H9 (cell line): ENCODE measurements at regions not wholly inside any gene's neighbourhood (a gene's known extent, or its start where the extent isn't known, plus 50 kb on each side); places are given as distances from the start of the nearest gene placed in this dataset.

Experiments used
- DNase-seq: peaks from one replicate; pipeline ENCODE4 v3.0.0-alpha.2; 2017
- H2AFZ ChIP-seq: one replicate; pipeline ENCODE4 v1.6.1; 2013; ENCODE audit warnings: mild to moderate bottlenecking, low read length, control low read depth, moderate library complexity
- H2AK5ac ChIP-seq: 2 replicates; pipeline ENCODE4 v1.6.1; 2013; ENCODE audit warnings: low read length, control low read depth, mixed read lengths; ENCODE audit not compliant: insufficient read length
- H2BK120ac ChIP-seq: one replicate; pipeline ENCODE4 v1.6.1; 2013; ENCODE audit warnings: low read depth, mild to moderate bottlenecking, low read length, control low read depth, inconsistent platforms; ENCODE audit not compliant: poor library complexity, severe bottlenecking
- H2BK12ac ChIP-seq: 2 replicates; pipeline ENCODE4 v1.6.1; 2013; ENCODE audit warnings: low read length, control low read depth, mixed read lengths, low read depth; ENCODE audit not compliant: insufficient read length
- H2BK15ac ChIP-seq: 2 replicates; pipeline ENCODE4 v1.6.1; 2013; ENCODE audit warnings: low read depth, low read length, control low read depth
- H2BK20ac ChIP-seq: one replicate; pipeline ENCODE4 v1.6.1; 2013; ENCODE audit warnings: low read depth, mild to moderate bottlenecking, low read length, control low read depth, inconsistent platforms; ENCODE audit not compliant: poor library complexity, severe bottlenecking
- H2BK5ac ChIP-seq: 2 replicates; pipeline ENCODE4 v1.6.1; 2013; ENCODE audit warnings: low read length, control low read depth, mixed read lengths; ENCODE audit not compliant: insufficient read length
- H3K14ac ChIP-seq: 2 replicates; pipeline ENCODE4 v1.6.1; 2013; ENCODE audit warnings: low read length, control low read depth; ENCODE audit not compliant: insufficient read depth
- H3K18ac ChIP-seq: 2 replicates; pipeline ENCODE4 v1.6.1; 2013; ENCODE audit warnings: low read depth, mild to moderate bottlenecking, mixed read lengths, low read length, control low read depth; ENCODE audit not compliant: insufficient read length
- H3K23ac ChIP-seq: 2 replicates; pipeline ENCODE4 v1.6.1; 2013; ENCODE audit warnings: low read length, control low read depth, mixed read lengths, low read depth; ENCODE audit not compliant: insufficient read length
- H3K23me2 ChIP-seq: 2 replicates; pipeline ENCODE4 v1.6.1; 2013; ENCODE audit warnings: low read depth, mild to moderate bottlenecking, mixed read lengths, low read length, control low read depth; ENCODE audit not compliant: insufficient read length, poor library complexity, severe bottlenecking
- H3K27ac ChIP-seq: 2 replicates; pipeline ENCODE4 v1.5.1; 2013; ENCODE audit warnings: low read length, control low read depth, mixed read lengths, low read depth; ENCODE audit not compliant: insufficient read length
- H3K27me3 ChIP-seq: 2 replicates; pipeline ENCODE4 v1.6.1; 2013; ENCODE audit warnings: low read length, control low read depth, inconsistent platforms; ENCODE audit not compliant: insufficient read depth
- H3K4ac ChIP-seq: 2 replicates; pipeline ENCODE4 v1.6.1; 2013; ENCODE audit warnings: low read depth, mild to moderate bottlenecking, control low read depth, inconsistent platforms, low read length, moderate library complexity
- H3K4me1 ChIP-seq: 2 replicates; pipeline ENCODE4 v1.6.1; 2013; ENCODE audit warnings: low read length, control low read depth, inconsistent platforms; ENCODE audit not compliant: insufficient read depth
- H3K4me2 ChIP-seq: 2 replicates; pipeline ENCODE4 v1.6.1; 2013; ENCODE audit warnings: low read length, control low read depth, mixed read lengths; ENCODE audit not compliant: insufficient read length, insufficient read depth
- H3K56ac ChIP-seq: 2 replicates; pipeline ENCODE4 v1.6.1; 2013; ENCODE audit warnings: low read depth, mild to moderate bottlenecking, mixed read lengths, low read length, control low read depth; ENCODE audit not compliant: insufficient read length
- H3K79me1 ChIP-seq: 2 replicates; pipeline ENCODE4 v1.6.1; 2013; ENCODE audit warnings: low read depth, mild to moderate bottlenecking, moderate library complexity, low read length, control low read depth, inconsistent platforms; ENCODE audit not compliant: insufficient read depth, poor library complexity, severe bottlenecking
- H3K79me2 ChIP-seq: 2 replicates; pipeline ENCODE4 v1.6.1; 2013; ENCODE audit warnings: low read length, control low read depth, inconsistent platforms; ENCODE audit not compliant: insufficient read depth
- H3K9ac ChIP-seq: 2 replicates; pipeline ENCODE4 v1.6.1; 2013; ENCODE audit warnings: low read length, control low read depth, mixed read lengths; ENCODE audit not compliant: insufficient read length; ENCODE audit errors: extremely low read depth
- H3K9me3 ChIP-seq: one replicate; pipeline ENCODE4 v1.6.1; 2013; ENCODE audit warnings: low read depth, low read length, inconsistent platforms; ENCODE audit not compliant: control insufficient read depth
- H3T11ph ChIP-seq: one replicate; pipeline ENCODE4 v1.6.1; 2013; ENCODE audit warnings: mild to moderate bottlenecking, low read length, control low read depth, inconsistent platforms
- H4K20me1 ChIP-seq: one replicate; pipeline ENCODE4 v1.6.1; 2013; ENCODE audit not compliant: control insufficient read depth, insufficient read length, insufficient read depth
- H4K5ac ChIP-seq: 2 replicates; pipeline ENCODE4 v1.6.1; 2013; ENCODE audit warnings: low read depth, mild to moderate bottlenecking, mixed read lengths, low read length, control low read depth; ENCODE audit not compliant: insufficient read length
- H4K8ac ChIP-seq: replicated peaks from 2 replicates; pipeline ENCODE4 v1.6.1; 2013; ENCODE audit warnings: low read length, control low read depth, mixed read lengths, low read depth; ENCODE audit not compliant: insufficient read length
- H4K91ac ChIP-seq: 2 replicates; pipeline ENCODE4 v1.6.1; 2013; ENCODE audit warnings: low read depth, mild to moderate bottlenecking, moderate library complexity, mixed read lengths, low read length, control low read depth; ENCODE audit not compliant: insufficient read length
- H3K27ac Mint-ChIP-seq, 3 experiments: 2 replicates in 2 of 3; 3 replicates in 1 of 3; pipeline ENCODE4 v1.8.0; 2020 to 2021; ENCODE audit warnings: mixed read lengths in 3 of 3, mild to moderate bottlenecking in 1 of 3, moderate library complexity in 1 of 3
- H3K27me3 Mint-ChIP-seq: 2 replicates; pipeline ENCODE4 v1.8.0; 2021; ENCODE audit warnings: low read depth, mild to moderate bottlenecking, moderate library complexity, mixed read lengths
- H3K36me3 Mint-ChIP-seq, 3 experiments: 2 replicates in 2 of 3; 3 replicates in 1 of 3; pipeline ENCODE4 v1.8.0; 2020 to 2021; ENCODE audit warnings: low read depth in 3 of 3, mixed read lengths in 3 of 3; ENCODE audit not compliant: insufficient read depth in 1 of 3
- H3K4me1 Mint-ChIP-seq, 2 experiments: 2 replicates each; pipeline ENCODE4 v1.8.0; 2020; ENCODE audit warnings: mixed read lengths in 2 of 2
- H3K4me3 Mint-ChIP-seq, 2 experiments: 2 replicates in 1 of 2; 3 replicates in 1 of 2; pipeline ENCODE4 v1.8.0; 2020 to 2021; ENCODE audit warnings: mild to moderate bottlenecking in 2 of 2, mixed read lengths in 2 of 2, moderate library complexity in 1 of 2
- H3K9me3 Mint-ChIP-seq, 2 experiments: 2 replicates in 1 of 2; 3 replicates in 1 of 2; pipeline ENCODE4 v1.8.0; 2020; ENCODE audit warnings: mild to moderate bottlenecking in 2 of 2, mixed read lengths in 2 of 2, moderate library complexity in 1 of 2
- WGBS: extraction: QIAGEN DNeasy Blood & Tissue Kit; methylation state at CpG from one replicate; pipeline ENCODE4 v1.1.7; 2013; ENCODE audit warnings: missing lambda C conversion rate, low lambda C conversion rate, mixed read lengths; ENCODE audit not compliant: insufficient read length; ENCODE audit errors: extremely low coverage; 5-methylcytosine and 5-hydroxymethylcytosine counted together
- TF ChIP-seq, protein P1 (sequence below): fragments of 200-600 bp; sonication (generic); conservative IDR thresholded peaks from 3 replicates; pipeline ENCODE4 v1.8.0; 2021; ENCODE audit warnings: antibody characterized with exemption, mild to moderate bottlenecking

GRCh38 chr2:192484903-192485302, 290.2 kb upstream of the TMEFF2 start:
- DNase-seq = no peak
- no peaks in the 10 kb centered on the region for H3K27me3 Mint-ChIP-seq
- no peak overlapping the region for H2AFZ ChIP-seq

More at GRCh38 chr2:192484903-192485302, 290.2 kb upstream of the TMEFF2 start:
- no peaks in the 10 kb centered on the region for H3K27me3 ChIP-seq
- no CpG with 5 or more reads among the region's 1 CpG for WGBS
- Mint-ChIP-seq H3K9me3 (peaks cover 3% of the 10 kb centered on the region in 2 experiments; a peak in 3 of 5 replicates), H3K27ac (no peak overlapping the region), H3K4me1 (peaks cover 14 to 18% of the 10 kb centered on the region in 2 experiments), H3K36me3 (no peaks in the 10 kb centered on the region; a peak in 3 of 7 replicates), H3K4me3 (no peak overlapping the region)
- H2BK120ac ChIP-seq = no peak overlapping the region
- no peak overlapping the region for H3K23ac ChIP-seq
- H3K79me1 ChIP-seq = no peaks in the 10 kb centered on the region
- no peaks in the 10 kb centered on the region for H3K79me2 ChIP-seq
- no peak overlapping the region for H4K91ac ChIP-seq
- no peak overlapping the region for H3T11ph ChIP-seq
- no peak overlapping the region for H3K4me2 ChIP-seq
- H3K4ac ChIP-seq = no peak overlapping the region
- H4K20me1 ChIP-seq = no peaks in the 10 kb centered on the region
- no peak overlapping the region for H2BK15ac ChIP-seq
- no peak overlapping the region for H4K5ac ChIP-seq
- peaks cover 3% of the 10 kb centered on the region; the same call in 1 of the 2 replicates for H3K4me1 ChIP-seq
- H3K56ac ChIP-seq = no peak overlapping the region
- H2BK12ac ChIP-seq = no peak overlapping the region
- no peaks in the 10 kb centered on the region for H3K23me2 ChIP-seq
- TF ChIP-seq, protein P1, sequence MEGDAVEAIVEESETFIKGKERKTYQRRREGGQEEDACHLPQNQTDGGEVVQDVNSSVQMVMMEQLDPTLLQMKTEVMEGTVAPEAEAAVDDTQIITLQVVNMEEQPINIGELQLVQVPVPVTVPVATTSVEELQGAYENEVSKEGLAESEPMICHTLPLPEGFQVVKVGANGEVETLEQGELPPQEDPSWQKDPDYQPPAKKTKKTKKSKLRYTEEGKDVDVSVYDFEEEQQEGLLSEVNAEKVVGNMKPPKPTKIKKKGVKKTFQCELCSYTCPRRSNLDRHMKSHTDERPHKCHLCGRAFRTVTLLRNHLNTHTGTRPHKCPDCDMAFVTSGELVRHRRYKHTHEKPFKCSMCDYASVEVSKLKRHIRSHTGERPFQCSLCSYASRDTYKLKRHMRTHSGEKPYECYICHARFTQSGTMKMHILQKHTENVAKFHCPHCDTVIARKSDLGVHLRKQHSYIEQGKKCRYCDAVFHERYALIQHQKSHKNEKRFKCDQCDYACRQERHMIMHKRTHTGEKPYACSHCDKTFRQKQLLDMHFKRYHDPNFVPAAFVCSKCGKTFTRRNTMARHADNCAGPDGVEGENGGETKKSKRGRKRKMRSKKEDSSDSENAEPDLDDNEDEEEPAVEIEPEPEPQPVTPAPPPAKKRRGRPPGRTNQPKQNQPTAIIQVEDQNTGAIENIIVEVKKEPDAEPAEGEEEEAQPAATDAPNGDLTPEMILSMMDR = no peak
- H3K27ac ChIP-seq = no peak overlapping the region
- no peak overlapping the region for H3K18ac ChIP-seq
- no peak overlapping the region for H4K8ac ChIP-seq
- H3K9me3 ChIP-seq = no peaks in the 10 kb centered on the region
- H3K14ac ChIP-seq = no peak overlapping the region
- H2AK5ac ChIP-seq = no peak overlapping the region
- H2BK5ac ChIP-seq = no peak overlapping the region
- no peak overlapping the region for H2BK20ac ChIP-seq
- no peak overlapping the region for H3K9ac ChIP-seq
